LNCaP clone FGC (cell line): ENCODE measurements at regions not wholly inside any gene's neighbourhood (a gene's known extent, or its start where the extent isn't known, plus 50 kb on each side); places are given as distances from the start of the nearest gene placed in this dataset.
"Not testable (repeated sequence)": the region's sequence is repeated elsewhere in the genome, so short reads cannot be mapped to it uniquely, and the experiment has no call there.

Experiments
- DNase-seq: peaks from one replicate; pipeline ENCODE4 v3.0.0-alpha.2; 2011; ENCODE audit warnings: low read depth
- H3K4me3 ChIP-seq: 2 replicates; pipeline ENCODE4 v1.5.1; 2011; ENCODE audit warnings: mild to moderate bottlenecking, low read depth, low read length, control low read depth
- TF ChIP-seq, protein P1 (sequence below): IDR thresholded peaks from 2 replicates; pipeline ENCODE4 v1.5.1; 2012; ENCODE audit warnings: mild to moderate bottlenecking; ENCODE audit not compliant: control insufficient read depth, insufficient read depth; ENCODE audit errors: extremely low read depth

- no peak overlapping the region for H3K4me3 ChIP-seq
- DNase-seq: no peak
- TF ChIP-seq, protein P1, sequence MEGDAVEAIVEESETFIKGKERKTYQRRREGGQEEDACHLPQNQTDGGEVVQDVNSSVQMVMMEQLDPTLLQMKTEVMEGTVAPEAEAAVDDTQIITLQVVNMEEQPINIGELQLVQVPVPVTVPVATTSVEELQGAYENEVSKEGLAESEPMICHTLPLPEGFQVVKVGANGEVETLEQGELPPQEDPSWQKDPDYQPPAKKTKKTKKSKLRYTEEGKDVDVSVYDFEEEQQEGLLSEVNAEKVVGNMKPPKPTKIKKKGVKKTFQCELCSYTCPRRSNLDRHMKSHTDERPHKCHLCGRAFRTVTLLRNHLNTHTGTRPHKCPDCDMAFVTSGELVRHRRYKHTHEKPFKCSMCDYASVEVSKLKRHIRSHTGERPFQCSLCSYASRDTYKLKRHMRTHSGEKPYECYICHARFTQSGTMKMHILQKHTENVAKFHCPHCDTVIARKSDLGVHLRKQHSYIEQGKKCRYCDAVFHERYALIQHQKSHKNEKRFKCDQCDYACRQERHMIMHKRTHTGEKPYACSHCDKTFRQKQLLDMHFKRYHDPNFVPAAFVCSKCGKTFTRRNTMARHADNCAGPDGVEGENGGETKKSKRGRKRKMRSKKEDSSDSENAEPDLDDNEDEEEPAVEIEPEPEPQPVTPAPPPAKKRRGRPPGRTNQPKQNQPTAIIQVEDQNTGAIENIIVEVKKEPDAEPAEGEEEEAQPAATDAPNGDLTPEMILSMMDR: no peak
Measured at GRCh38 chr14:43356382-43356781, 1150.7 kb downstream of the FSCB start.

GRCh38 chr14:43341921-43342320 is 1165.2 kb downstream of the FSCB start:
- no peak overlapping the region for H3K4me3 ChIP-seq
- DNase-seq: no peak
- TF ChIP-seq, protein P1: no peak

DNA sequence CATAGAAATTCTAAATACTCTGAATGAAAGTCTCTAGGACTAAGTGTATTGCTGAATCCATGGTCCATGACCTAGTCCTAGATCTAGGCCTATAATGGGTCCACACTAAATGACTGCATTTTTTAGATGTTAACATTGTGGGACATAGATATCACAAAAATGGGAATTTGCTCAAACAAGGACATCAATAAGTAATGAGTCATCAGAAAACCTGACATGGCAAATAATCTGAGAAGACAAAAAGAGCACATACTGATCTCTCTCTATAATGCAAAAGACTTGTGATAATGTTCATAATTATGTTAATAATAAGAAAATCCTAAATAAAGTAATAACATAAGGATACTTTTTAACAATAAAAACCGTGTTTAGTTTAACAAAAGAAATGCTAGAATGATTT is 1168.4 kb downstream of the FSCB start:
- DNase-seq: no peak
- TF ChIP-seq, protein P1: no peak
- H3K4me3 ChIP-seq: no peak overlapping the region

DNA sequence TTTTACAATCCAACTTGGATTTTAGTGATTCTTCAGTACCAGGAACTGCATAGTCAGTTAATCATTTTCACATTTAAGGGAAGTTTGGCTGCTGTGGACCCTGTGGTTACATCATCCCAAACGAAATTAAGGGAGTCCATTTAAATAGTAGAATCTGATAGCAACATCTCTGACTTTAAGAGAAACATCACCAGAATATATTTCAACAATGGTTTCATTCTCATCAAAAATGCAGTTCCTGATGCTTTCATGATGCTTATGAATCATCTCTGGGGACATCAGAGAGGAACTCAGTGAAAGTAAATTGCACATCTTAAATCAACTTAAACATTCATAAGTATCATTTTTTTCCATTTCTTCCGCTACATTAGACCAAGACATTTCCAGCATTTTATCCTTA is 1170.7 kb downstream of the FSCB start:
- no peak for DNase-seq
- H3K4me3 ChIP-seq: no peak overlapping the region
- TF ChIP-seq, protein P1: no peak

DNA sequence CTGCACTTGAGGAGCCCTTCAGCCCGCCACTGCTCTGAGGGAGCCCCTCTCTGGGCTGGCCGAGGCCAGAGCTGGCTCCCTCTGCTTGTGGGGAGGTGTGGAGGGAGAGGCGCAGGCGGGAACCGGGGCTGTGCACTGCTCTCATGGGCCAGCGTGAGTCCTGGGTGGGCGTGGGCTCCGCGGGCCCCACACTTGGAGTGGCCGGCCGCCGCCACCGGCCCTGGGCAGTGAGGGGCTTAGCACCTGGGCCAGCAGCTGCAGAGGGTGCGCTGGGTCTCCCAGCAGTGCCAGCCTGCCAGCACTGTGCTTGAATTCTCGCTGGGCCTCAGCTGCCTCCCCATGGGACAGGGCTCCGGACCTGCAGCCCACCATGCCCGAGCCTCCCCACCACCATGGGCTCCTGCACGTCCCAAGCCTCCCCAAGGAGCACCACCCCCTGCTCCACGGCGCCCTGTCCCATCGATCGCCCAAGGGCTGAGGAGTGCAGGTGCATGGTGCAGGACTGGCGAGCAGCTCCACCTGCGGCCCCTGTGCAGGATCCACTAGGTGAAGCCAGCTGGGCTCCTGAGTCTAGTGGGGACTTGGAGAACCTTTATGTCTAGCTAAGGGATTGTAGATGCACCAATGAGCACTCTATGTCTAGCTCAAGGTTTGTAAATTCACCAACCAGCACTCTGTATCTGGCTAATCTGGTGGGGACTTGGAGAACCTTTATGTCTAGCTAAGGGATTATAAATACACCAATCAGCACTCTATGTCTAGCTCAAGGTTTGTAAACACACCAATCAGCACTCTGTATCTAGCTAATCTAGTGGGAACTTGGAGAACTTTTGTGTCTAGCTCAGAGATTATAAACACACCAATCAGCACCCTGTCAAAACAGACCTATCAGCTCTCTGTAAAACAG is 1180.3 kb downstream of the FSCB start:
- not testable (repeated sequence) for H3K4me3 ChIP-seq, DNase-seq

DNA sequence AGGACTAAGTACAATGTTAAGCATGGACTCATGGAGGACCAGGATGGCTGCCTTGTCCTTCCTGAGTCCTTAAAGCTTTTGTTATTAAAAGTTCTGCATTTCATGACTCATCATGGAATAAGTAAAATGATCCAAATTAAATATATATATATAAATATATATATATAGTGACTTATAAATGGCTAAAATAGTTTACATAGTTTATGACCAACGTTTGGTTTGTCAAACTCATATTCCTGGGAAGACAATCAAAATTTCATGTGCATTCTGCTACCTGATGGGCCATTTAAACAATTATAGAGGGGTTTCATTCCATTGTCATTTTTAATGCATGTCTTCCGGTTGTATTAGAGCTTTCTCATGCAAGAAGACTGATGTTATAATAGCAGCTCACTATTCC is 1190.7 kb downstream of the FSCB start:
- DNase-seq: no peak
- TF ChIP-seq, protein P1: no peak
- H3K4me3 ChIP-seq: no peak overlapping the region

DNA sequence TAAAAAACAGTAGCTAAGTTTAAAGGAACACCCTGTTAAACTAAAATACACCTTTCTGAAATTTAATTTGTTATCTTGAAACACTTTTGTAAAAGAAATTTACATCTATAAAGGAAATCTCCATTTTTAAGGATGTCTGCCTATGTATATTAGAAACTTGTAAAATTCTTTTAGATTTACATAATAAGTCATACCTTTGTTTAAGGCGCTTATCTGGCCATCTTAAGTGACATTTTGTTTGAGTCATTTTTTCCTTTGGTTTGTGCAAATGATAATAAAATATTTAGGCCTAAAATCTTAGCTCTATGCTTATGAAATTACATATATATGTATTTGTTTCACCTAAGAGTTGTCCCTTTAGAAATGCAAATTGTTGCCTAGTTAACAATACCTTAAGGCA is 1193.4 kb downstream of the FSCB start:
- TF ChIP-seq, protein P1: no peak
- DNase-seq: peak; percentile 10
- no peak overlapping the region for H3K4me3 ChIP-seq
